Activated naive CD4-positive, alpha-beta T cell treated with anti-CD3 and anti-CD28 coated beads, Interleukin-2, amount 50 U/mL, for 16 hours (primary cell): ENCODE measurements at regions not wholly inside any gene's neighbourhood (a gene's known extent, or its start where the extent isn't known, plus 50 kb on each side); places are given as distances from the start of the nearest gene placed in this dataset.

ENCODE experiments used
- DNase-seq: peaks from one replicate; pipeline ENCODE4 v3.0.0-alpha.2; 2020

- no peak for DNase-seq
Observed at GRCh38 chr2:150572961-150573395, 85.5 kb upstream of the RND3 start.

- no peak for DNase-seq
Observed at GRCh38 chr2:150572194-150572766, 84.8 kb upstream of the RND3 start.

GRCh38 chr2:150571121-150571520 is 83.7 kb upstream of the RND3 start:
- DNase-seq, result no peak

- DNase-seq, result no peak
Observed at GRCh38 chr2:150570712-150571111, 83.2 kb upstream of the RND3 start.

- no peak for DNase-seq
Observed at GRCh38 chr2:150569761-150570160, 82.3 kb upstream of the RND3 start.

- DNase-seq, result no peak
Observed at GRCh38 chr2:150567771-150568301, 80.4 kb upstream of the RND3 start.

- DNase-seq, result no peak
Observed at GRCh38 chr2:150566289-150566688, 78.8 kb upstream of the RND3 start.

GRCh38 chr2:150561076-150561475 is 73.6 kb upstream of the RND3 start:
- DNase-seq, result no peak

GRCh38 chr2:150557020-150557600 is 69.6 kb upstream of the RND3 start:
- no peak for DNase-seq

- DNase-seq, result no peak
Observed at GRCh38 chr2:150555611-150556356, 68.3 kb upstream of the RND3 start.

- no peak for DNase-seq
Observed at GRCh38 chr2:150554046-150554445, 66.6 kb upstream of the RND3 start.

GRCh38 chr2:150552041-150552820 is 64.8 kb upstream of the RND3 start:
- DNase-seq, result no peak

GRCh38 chr2:150549381-150549780 is 61.9 kb upstream of the RND3 start:
- DNase-seq, result no peak

- no peak for DNase-seq
Observed at GRCh38 chr2:150548527-150548926, 61.1 kb upstream of the RND3 start.

GRCh38 chr2:150545916-150546315 is 58.4 kb upstream of the RND3 start:
- no peak for DNase-seq

- no peak for DNase-seq
Observed at GRCh38 chr2:150544731-150545130, 57.3 kb upstream of the RND3 start.

- no peak for DNase-seq
Observed at GRCh38 chr2:150542692-150543091, 55.2 kb upstream of the RND3 start.

- no peak for DNase-seq
Observed at GRCh38 chr2:150542172-150542571, 54.7 kb upstream of the RND3 start.

GRCh38 chr2:150538651-150539201 is 51.3 kb upstream of the RND3 start:
- DNase-seq, result no peak
